ENCODE measurements at regions not wholly inside any gene's neighbourhood (a gene's known extent, or its start where the extent isn't known, plus 50 kb on each side); places are given as distances from the start of the nearest gene placed in this dataset.

- no peaks in the 10 kb centered on the region for H3K36me3 ChIP-seq (ENCODE audit: insufficient read depth, low read length)
- H3K4me3 ChIP-seq (ENCODE audit: low read depth, low read length, poor library complexity, severe bottlenecking), result no peak overlapping the region
- H2AFZ ChIP-seq (ENCODE audit: low read length), result no peak overlapping the region
- H3K4me2 ChIP-seq (ENCODE audit: low read length), result no peak overlapping the region
- H3K9me2 ChIP-seq (ENCODE audit: low read depth, low read length), result no peaks in the 10 kb centered on the region
- no peak overlapping the region for H3K27ac ChIP-seq (ENCODE audit: low read depth, low read length, poor library complexity, severe bottlenecking)
- TF ChIP-seq EZH2 (IDR thresholded peaks at IDR 0.05; ENCODE audit: borderline replicate concordance, low read length), result no peak
- no peak for TF ChIP-seq CTCF (IDR thresholded peaks at IDR 0.05; ENCODE audit: low read length)
- H3K27me3 ChIP-seq (ENCODE audit: insufficient read depth, low read length), result 0 out of 2 replicates have a peak, but pooled peaks cover 3% of the 10 kb centered on the region
- no peaks in the 10 kb centered on the region for H3K4me1 ChIP-seq (ENCODE audit: insufficient read depth, low read length, severe bottlenecking)
- no peak overlapping the region for H3K9ac ChIP-seq (ENCODE audit: low read length)
- H3K79me2 ChIP-seq (ENCODE audit: insufficient read depth, low read length), result no peaks in the 10 kb centered on the region
- H4K20me1 ChIP-seq (ENCODE audit: insufficient read depth, low read length), result no peaks in the 10 kb centered on the region
- H3F3A ChIP-seq (ENCODE audit: insufficient read depth, low read length), result no peaks in the 10 kb centered on the region
- H3K9me3 ChIP-seq (ENCODE audit: low read length), result no peaks in the 10 kb centered on the region
Observed at GRCh38 chr12:5269846-5270245, 162.1 kb upstream of the NTF3 start.

- Histone ChIP-seq H4K20me1 (ENCODE audit: insufficient read depth, low read length) (no peaks in the 10 kb centered on the region), H3K27me3 (ENCODE audit: insufficient read depth, low read length) (0 out of 2 replicates have a peak, but pooled peaks cover 3% of the 10 kb centered on the region), H3K36me3 (ENCODE audit: insufficient read depth, low read length) (no peaks in the 10 kb centered on the region), H3K4me2 (ENCODE audit: low read length) (no peak overlapping the region), H3K4me3 (ENCODE audit: low read depth, low read length, poor library complexity, severe bottlenecking) (no peak overlapping the region), H3K79me2 (ENCODE audit: insufficient read depth, low read length) (no peaks in the 10 kb centered on the region), H3F3A (ENCODE audit: insufficient read depth, low read length) (no peaks in the 10 kb centered on the region), H3K27ac (ENCODE audit: low read depth, low read length, poor library complexity, severe bottlenecking) (no peak overlapping the region), H3K9ac (ENCODE audit: low read length) (no peak overlapping the region), H2AFZ (ENCODE audit: low read length) (no peak overlapping the region), H3K9me3 (ENCODE audit: low read length) (no peaks in the 10 kb centered on the region), H3K9me2 (ENCODE audit: low read depth, low read length) (no peaks in the 10 kb centered on the region), H3K4me1 (ENCODE audit: insufficient read depth, low read length, severe bottlenecking) (no peaks in the 10 kb centered on the region)
- TF ChIP-seq CTCF (IDR thresholded peaks at IDR 0.05; ENCODE audit: low read length) (no peak), EZH2 (IDR thresholded peaks at IDR 0.05; ENCODE audit: borderline replicate concordance, low read length) (no peak)
Observed at GRCh38 chr12:5272018-5272785, 159.7 kb upstream of the NTF3 start.

- no peak overlapping the region for H3K4me3 ChIP-seq (ENCODE audit: low read depth, low read length, poor library complexity, severe bottlenecking)
- H3K27ac ChIP-seq (ENCODE audit: low read depth, low read length, poor library complexity, severe bottlenecking), result no peak overlapping the region
- H3K9me2 ChIP-seq (ENCODE audit: low read depth, low read length), result no peaks in the 10 kb centered on the region
- TF ChIP-seq CTCF (IDR thresholded peaks at IDR 0.05; ENCODE audit: low read length) (no peak), EZH2 (IDR thresholded peaks at IDR 0.05; ENCODE audit: borderline replicate concordance, low read length) (no peak)
- H3K79me2 ChIP-seq (ENCODE audit: insufficient read depth, low read length), result no peaks in the 10 kb centered on the region
- no peaks in the 10 kb centered on the region for H3K4me1 ChIP-seq (ENCODE audit: insufficient read depth, low read length, severe bottlenecking)
- no peak overlapping the region for H2AFZ ChIP-seq (ENCODE audit: low read length)
- no peaks in the 10 kb centered on the region for H4K20me1 ChIP-seq (ENCODE audit: insufficient read depth, low read length)
- H3K9me3 ChIP-seq (ENCODE audit: low read length), result no peaks in the 10 kb centered on the region
- no peaks in the 10 kb centered on the region for H3F3A ChIP-seq (ENCODE audit: insufficient read depth, low read length)
- H3K36me3 ChIP-seq (ENCODE audit: insufficient read depth, low read length), result no peaks in the 10 kb centered on the region
- no peak overlapping the region for H3K9ac ChIP-seq (ENCODE audit: low read length)
- no peak overlapping the region for H3K4me2 ChIP-seq (ENCODE audit: low read length)
- H3K27me3 ChIP-seq (ENCODE audit: insufficient read depth, low read length), result 0 out of 2 replicates have a peak, but pooled peaks cover 3% of the 10 kb centered on the region
Observed at GRCh38 chr12:5273709-5274108, 158.2 kb upstream of the NTF3 start.
